Astrocyte of the cerebellum (primary cell): ENCODE measurements at regions not wholly inside any gene's neighbourhood (a gene's known extent, or its start where the extent isn't known, plus 50 kb on each side); places are given as distances from the start of the nearest gene placed in this dataset.

Experiments used
- DNase-seq: peaks from one replicate; pipeline ENCODE4 v3.0.0-alpha.2; 2011; ENCODE audit warnings: low read depth
- H3K4me3 ChIP-seq: 2 replicates; pipeline ENCODE4 v1.5.1; 2011; ENCODE audit warnings: mild to moderate bottlenecking, low read depth, low read length, moderate library complexity
- CTCF ChIP-seq: IDR thresholded peaks from 2 replicates; pipeline ENCODE4 v1.5.1; 2012; ENCODE audit warnings: low read length, low read depth, moderate library complexity, mild to moderate bottlenecking; ENCODE audit errors: missing control alignments
- in situ Hi-C: cut with HindIII; loops from 2 replicates; pipeline ENCODE4 v1.10.0; 2017; ENCODE audit warnings: low sequenced_read_pairs

- in situ Hi-C loops: no loop called here
- TF ChIP-seq CTCF: no peak
- no peak overlapping the region for H3K4me3 ChIP-seq
- DNase-seq: no peak
Observed at GRCh38 chr7:83870515-83870914, 221.6 kb upstream of the SEMA3E start.

- no peak for TF ChIP-seq CTCF
- in situ Hi-C loops: no loop called here
- H3K4me3 ChIP-seq: no peak overlapping the region
- DNase-seq: no peak
Observed at GRCh38 chr7:83866582-83866981, 217.6 kb upstream of the SEMA3E start.

- no peak overlapping the region for H3K4me3 ChIP-seq
- no peak for TF ChIP-seq CTCF
- DNase-seq: no peak
- in situ Hi-C loops: no loop called here
Observed at GRCh38 chr7:83864551-83864950, 215.6 kb upstream of the SEMA3E start.

GRCh38 chr7:83863906-83864305 is 215.0 kb upstream of the SEMA3E start:
- no peak overlapping the region for H3K4me3 ChIP-seq
- DNase-seq: no peak
- in situ Hi-C loops: no loop called here
- no peak for TF ChIP-seq CTCF

GRCh38 chr7:83861876-83862275 is 212.9 kb upstream of the SEMA3E start:
- in situ Hi-C loops: no loop called here
- no peak for TF ChIP-seq CTCF
- DNase-seq: no peak
- no peak overlapping the region for H3K4me3 ChIP-seq

GRCh38 chr7:83859827-83860226 is 210.9 kb upstream of the SEMA3E start:
- DNase-seq: no peak
- in situ Hi-C loops: no loop called here
- TF ChIP-seq CTCF: no peak
- H3K4me3 ChIP-seq: no peak overlapping the region

- in situ Hi-C loops: no loop called here
- no peak for DNase-seq
- H3K4me3 ChIP-seq: no peak overlapping the region
- TF ChIP-seq CTCF: no peak
Observed at GRCh38 chr7:83857691-83858090, 208.8 kb upstream of the SEMA3E start.
